Gastroesophageal sphincter (tissue), 3 donors: ENCODE measurements at regions not wholly inside any gene's neighbourhood (a gene's known extent, or its start where the extent isn't known, plus 50 kb on each side); places are given as distances from the start of the nearest gene placed in this dataset.
"Not testable (repeated sequence)": the region's sequence is repeated elsewhere in the genome, so short reads cannot be mapped to it uniquely, and the experiment has no call there.

Experiments
- CTCF ChIP-seq, 4 experiments: fragments of 200-600 bp in 2 of 4; fragments of 450-650 bp in 2 of 4; sonication (generic) in 1 of 4; IDR thresholded peaks; one replicate each; pipeline ENCODE4 v1.5.1; 2017 to 2019; ENCODE audit warnings: antibody characterized with exemption in 4 of 4, mild to moderate bottlenecking in 2 of 4, moderate library complexity in 2 of 4
- POLR2A ChIP-seq, 2 donors: fragments of 450-650 bp; IDR thresholded peaks; one replicate each; pipeline ENCODE4 v1.6.1; 2017; ENCODE audit warnings: antibody characterized with exemption in 2 of 2, mild to moderate bottlenecking in 2 of 2, moderate library complexity in 1 of 2

GRCh38 chr11:25501426-25501825 is 830.5 kb upstream of the ANO3 start:
- not testable (repeated sequence) for TF ChIP-seq POLR2A, CTCF (IDR thresholded peaks at IDR 0.05)
